ENCODE measurements at regions not wholly inside any gene's neighbourhood (a gene's known extent, or its start where the extent isn't known, plus 50 kb on each side); places are given as distances from the start of the nearest gene placed in this dataset.
"Not testable (repeated sequence)": the region's sequence is repeated elsewhere in the genome, so short reads cannot be mapped to it uniquely, and the experiment has no call there.

DNA sequence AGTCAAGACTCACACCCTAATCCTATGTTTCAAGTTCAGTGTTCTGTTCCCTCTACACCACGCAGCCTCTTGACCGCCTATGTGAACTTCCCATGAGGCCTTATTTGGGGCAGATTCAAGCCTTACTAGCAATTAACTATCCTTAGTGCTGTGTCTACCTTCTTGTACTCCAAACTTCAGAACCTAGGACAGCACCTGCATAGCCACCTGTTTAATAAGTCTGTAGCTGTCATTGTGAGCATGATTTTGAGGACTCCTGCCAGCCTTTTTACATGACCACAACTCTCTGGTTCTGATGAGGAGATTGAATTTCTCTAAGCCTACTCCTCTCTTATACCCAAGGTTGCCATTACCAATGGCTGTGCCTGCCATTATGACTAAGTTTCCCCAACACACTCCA, 50.8 kb upstream of the PCSK1 start:
- intact Hi-C loops (cut with micrococcal nuclease) = no loop called here

DNA sequence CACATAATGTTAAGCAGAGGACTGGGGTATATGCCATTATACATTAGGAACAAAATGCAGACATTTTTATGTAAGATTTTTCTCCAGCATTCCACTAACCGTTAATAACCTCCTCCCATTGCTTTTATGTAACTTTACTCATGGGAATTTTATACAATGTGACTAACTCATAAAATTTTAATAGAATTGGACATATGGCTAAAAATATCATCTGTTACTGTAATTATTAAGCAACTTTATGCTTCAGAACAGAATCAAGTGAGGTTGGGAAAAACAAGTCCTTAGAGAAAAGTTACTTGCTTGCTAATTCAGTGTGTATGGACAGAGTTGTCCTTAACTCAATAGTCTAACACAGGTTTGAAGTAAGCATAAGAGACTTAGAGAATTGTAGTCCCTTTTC, 54.8 kb upstream of the PCSK1 start:
- intact Hi-C loops (cut with micrococcal nuclease) = no loop called here

DNA sequence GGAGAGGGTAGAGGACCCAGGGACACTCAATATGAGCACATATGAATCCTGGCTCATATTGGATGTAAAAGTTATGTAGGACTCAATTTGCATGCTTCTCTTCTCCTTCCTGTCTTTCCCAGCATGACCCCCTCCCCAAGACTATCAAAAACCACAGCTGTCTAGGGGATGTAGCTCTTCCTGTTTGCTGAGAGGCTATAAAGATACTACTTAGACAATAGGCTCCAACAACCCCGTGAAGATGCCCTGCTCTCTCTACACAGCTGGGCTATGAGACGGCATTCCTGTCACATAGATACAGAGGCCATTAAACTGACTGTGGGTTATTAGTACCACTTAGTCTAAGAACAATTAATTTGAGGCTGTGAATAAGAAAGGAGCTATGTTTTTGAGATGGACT, 56.5 kb upstream of the PCSK1 start:
- intact Hi-C loops (cut with micrococcal nuclease) = no loop called here

DNA sequence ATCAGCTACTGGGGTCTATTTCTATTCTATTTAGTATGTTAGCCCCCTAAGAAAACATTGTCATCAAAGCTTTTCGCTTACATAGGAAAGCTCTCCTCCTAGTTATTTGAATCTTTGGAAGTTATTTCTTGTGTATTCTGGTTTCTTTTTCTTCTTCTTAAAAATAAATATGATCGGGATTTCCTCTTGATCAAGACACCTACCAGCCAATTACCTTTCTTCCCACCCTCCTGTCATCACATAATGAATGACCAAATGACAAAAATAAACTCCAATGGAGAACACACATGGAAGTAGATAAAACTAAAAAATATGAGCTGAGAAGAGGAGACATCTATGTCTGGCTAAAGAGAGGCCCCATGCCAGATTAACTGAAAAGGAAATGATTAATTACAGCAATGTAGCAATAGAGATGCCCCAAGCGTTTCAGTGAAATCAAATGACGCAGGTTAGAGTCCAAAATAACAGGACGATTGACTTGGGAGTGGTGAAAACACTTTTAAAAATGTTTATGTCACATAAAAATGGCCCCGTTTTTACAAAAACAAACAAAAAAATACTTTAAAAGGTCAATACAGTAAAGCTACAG, 59.5 kb upstream of the PCSK1 start:
- intact Hi-C loops (cut with micrococcal nuclease) = no loop called here

DNA sequence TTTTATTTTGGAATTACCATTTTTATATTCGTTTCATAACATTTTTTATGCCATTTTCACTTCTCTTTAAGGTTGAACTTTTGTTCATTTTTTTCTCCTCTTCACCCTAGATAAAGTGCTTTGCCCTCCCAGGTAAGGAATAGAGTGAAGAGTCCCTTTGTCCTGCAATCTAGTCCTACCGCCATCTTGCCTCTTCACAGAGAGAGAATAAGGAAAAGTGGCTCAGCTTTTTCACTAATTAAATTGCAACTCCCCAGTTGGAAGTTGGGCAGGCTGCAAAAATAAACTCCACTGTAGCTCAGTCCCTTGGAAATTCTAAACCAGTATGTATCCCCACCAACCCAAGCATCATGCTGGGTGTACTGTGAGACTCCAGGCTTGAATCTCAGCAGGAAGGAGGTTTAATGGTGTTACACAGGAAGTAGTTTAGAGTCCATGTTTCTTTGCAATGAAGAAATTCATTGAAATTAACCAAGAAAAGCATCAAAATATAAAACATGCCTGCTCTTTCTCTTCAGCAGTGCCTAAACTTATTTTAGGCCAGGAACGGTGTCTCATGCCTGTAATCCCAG, 60.3 kb upstream of the PCSK1 start:
- intact Hi-C loops (cut with micrococcal nuclease) = no loop called here

DNA sequence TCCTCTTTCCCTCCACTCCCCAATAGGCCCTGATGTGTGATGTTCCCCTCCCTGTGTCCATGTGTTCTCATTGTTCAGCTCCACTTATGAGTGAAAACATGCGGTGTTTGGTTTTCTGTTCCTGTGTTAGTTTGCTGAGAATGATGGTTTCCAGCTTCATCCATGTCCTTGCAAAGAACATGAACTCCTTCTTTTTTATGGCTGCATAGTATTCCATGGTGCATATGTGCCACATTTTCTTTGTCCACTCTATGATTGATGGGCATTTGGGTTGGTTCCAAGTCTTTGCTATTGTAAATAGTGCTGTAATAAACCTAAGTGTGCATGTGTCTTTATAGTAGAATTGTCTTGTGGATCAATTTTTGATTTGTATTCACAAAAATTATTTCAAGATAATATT, 62.4 kb upstream of the PCSK1 start:
- intact Hi-C loops (cut with micrococcal nuclease) = not testable (repeated sequence)

DNA sequence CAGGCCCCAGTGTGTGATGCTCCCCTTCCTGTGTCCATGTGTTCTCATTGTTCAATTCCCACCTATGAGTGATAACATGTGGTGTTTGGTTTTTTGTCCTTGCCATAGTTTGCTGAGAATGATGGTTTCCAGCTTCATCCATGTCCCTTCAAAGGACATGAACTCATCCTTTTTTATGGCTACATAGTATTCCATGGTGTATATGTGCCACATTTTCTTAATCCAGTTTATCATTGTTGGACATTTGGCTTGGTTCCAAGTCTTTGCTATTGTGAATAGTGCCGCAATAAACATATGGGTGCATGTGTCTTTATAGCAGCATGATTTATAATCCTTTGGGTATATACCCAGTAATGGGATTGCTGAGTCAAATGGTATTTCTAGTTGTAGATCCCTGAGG, 64.0 kb upstream of the PCSK1 start:
- intact Hi-C loops (cut with micrococcal nuclease) = not testable (repeated sequence)

DNA sequence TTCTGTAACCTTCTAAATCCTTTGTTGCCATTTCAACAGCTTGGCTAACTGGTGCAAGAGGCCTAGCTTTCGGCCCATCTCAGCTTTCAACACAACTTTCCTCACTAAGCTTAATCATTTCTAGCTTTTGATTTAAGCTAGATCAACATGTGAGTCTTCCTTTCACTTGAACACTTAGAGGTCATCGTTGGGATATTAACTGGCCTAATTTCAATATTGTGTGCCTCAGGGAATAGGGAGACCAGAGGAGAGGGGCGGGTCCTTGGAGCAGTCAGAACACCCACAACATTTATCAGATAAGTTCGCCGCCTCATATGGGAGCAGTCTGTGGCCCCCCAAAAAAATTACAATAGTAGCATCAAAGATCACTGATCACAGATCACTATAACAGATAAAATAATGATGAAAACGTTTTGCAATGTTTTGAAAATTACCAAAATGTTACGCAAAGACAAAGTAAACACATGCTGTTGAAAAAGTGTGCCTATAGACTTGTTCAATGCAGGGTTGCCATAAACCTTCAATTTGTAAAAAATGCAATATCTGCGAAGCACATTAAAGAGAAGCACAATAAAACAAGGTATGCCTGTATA, 66.8 kb upstream of the PCSK1 start:
- intact Hi-C loops (cut with micrococcal nuclease) = no loop called here

DNA sequence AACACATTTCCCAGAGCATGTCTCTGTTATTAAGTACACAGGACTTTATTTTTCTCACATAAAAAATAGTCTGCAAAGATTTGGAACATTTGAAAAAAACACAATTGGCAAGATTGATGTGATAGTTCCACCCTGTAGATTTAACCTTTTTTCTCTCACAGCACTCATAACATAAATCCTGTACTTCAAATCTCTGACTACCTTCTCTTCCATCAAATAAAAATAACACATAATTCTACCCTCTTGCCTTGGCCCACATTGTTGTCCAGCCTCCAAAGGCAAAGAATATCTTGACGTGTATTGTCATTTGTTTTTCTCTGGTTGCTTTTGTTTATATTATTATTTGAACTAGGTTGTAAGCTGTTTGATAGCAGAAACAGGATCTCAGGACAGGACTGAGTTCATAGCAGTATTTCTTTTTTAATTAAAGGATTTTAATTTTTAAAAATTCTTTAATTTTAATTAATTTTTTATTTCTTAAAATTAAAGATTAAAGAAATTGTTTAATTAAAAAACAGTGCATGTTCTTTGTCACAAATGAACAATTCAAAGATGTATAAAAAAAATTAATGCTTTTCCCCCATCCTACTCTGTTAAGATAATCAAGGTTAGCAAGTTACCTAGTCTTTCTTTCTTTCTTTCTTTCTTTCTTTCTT, 69.1 kb upstream of the PCSK1 start:
- intact Hi-C loops (cut with micrococcal nuclease) = no loop called here

DNA sequence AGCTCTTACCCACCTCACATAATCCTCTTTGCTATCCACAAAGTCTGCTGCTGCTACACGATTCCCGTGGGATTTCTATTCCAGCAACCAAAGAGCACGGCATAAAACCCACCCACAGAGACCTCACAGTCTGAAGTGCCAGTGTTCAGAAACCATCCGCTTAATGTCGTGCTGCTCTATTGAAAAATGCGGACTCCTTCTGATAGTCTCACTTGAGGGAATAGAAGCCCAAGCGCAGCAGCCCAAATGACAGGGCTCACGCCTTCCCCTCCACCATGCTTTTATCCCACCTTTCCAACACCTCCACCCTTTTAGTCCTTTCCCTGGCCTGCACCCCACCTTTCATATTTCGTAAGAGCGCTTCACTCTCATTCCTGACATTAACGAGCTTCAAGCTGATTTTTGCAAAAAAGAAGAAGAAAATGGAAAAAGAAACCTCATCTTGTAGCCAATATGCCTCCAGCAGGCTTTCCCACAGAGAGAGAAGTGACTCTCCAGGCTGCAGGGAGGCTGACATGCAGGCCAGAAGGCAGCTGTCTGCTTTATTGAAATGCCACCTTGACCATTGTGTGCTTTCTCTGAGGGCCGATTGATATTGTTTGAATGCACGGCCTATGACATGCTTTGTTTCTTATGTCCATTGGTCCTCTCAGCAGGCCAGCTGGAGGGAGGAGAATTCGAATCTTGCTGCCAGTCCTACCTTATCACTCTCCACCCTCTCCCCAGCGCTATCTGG, 70.6 kb upstream of the PCSK1 start:
- intact Hi-C loops (cut with micrococcal nuclease) = no loop called here

DNA sequence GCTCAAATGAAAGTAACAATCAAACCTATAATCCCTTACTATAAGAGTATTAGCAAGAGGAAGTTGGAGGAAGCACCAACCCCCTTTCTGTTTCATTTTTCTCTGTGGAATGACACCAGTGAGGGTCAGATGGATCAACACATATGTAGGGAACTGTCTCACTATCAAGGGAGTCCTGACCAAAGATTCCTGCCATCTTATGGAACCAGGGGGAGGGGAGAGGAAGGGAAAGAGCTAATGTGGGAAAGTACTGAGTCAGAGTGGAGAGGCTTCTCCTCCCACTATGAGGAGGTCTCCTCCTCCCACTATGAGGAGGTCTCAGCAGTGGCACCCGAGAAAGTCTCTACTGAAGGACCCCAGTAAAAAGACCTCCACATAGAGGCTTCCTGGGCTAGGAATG, 73.3 kb upstream of the PCSK1 start:
- intact Hi-C loops (cut with micrococcal nuclease) = no loop called here

DNA sequence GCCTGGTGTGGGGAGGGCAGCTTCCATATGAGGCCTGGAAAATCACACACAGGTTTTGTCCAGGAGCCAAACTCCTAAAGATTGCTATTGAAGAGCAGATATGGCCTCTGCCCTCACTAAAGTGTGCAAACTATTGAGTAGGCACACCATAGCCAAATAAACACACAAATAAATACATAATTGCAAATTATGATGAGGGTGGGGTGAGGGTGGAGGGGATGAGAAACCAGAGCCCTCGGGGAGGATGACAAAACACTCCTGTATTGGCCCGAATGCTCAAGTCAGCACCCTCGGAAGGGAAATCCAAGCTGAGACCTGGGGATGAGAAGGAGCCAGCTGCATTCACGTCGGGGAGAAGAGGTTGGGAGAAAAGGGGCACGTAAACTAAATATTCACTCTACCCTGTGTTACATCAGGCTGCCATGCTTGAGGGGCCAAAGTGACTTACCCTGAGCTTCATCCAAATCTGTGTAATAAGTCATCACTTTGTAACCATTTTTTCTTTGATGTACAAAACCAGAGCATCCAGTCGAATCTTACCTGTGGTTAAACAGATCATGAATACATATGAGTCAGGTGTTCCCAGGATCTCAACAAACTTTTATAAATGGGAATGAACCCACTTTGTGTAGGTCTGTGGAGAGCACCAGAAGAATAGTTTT, 73.9 kb upstream of the PCSK1 start:
- intact Hi-C loops (cut with micrococcal nuclease) = no loop called here

DNA sequence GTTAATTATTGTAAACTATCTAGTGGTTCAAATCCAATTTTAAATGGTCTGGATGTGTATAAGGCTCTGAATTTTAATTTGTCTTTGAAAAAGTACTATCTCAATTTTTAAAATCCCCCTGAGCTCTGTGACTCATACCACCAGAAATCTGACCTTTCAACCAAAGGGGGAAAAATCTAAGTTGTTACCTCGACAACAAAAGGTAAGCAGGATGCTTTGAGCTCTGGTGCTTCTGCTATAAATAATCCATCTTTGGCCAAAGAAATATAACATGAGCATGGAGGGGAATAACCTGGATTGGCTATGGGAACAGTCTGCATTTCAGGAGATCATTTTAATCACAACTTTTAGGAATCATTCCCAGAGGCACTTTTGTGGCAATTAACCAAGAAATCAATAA, 76.3 kb upstream of the PCSK1 start:
- intact Hi-C loops (cut with micrococcal nuclease) = no loop called here

DNA sequence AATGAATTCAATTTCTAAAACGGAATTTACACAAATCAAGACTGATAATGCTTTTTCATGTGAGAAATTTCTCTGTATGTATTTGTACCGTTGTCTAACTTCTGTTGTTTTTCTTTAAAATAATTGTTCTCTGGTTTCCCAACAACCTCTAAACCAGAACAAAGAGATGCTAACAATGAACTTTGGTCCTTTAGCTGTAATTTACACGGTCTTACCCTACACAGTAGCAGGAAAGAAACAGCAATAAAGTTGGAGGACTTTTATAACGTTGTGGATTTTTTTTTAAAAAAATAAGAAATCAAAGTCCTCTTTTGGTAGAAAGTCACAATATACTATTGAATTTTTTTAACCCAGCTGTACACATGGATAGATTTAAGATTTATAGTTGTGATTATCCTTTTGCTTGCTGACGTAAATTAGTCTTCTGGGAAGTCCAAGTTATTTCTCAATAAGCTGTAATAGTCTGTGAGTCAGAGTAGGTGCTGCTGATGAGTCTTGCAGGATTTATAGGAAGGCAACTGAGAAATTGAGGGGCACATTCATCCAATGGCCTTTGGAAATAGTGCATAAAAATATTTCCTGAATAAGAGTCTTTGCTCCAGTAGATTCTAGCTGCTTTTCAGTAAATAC, 76.8 kb upstream of the PCSK1 start:
- intact Hi-C loops (cut with micrococcal nuclease) = no loop called here

DNA sequence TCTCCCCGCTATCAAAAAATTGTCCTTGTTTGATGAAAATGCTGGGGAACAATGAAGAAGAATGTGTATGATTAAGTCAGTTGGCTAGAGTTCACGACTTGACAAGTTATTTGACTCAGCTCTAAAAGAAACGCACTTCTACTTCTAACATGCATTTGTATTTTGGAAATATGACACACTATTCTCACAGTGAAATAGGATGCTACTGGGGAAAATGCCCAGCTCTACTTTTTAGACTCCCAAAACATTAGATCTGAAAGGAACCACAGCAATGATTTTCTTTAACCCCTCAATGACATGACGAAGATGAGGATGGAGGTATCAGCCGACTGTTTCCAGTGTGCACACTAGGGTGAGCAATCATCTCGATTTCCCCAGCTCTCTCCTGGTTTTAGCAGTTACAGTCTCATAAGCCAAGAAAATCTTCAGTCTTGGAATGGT, 83.6 kb upstream of the PCSK1 start:
- intact Hi-C loops (cut with micrococcal nuclease) = no loop called here

DNA sequence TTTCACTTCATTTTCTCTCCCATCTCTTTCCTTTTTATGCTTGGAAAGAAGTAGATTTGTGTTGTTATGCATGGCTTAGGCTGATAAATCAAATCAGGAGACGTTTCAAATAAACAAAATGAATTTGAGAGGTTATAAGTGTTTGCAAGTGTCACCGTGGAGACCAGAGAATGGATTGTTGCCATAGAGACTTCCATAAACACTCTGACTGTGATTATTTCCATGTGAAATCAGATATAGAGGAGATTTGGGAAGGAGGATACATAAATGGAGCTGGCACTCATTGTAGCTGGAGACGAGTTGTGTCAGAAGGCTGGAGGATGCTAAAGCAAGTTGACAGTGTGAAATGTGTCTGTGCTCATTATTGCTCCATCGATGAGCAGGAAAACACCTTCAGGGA, 84.2 kb upstream of the PCSK1 start:
- intact Hi-C loops (cut with micrococcal nuclease) = no loop called here

DNA sequence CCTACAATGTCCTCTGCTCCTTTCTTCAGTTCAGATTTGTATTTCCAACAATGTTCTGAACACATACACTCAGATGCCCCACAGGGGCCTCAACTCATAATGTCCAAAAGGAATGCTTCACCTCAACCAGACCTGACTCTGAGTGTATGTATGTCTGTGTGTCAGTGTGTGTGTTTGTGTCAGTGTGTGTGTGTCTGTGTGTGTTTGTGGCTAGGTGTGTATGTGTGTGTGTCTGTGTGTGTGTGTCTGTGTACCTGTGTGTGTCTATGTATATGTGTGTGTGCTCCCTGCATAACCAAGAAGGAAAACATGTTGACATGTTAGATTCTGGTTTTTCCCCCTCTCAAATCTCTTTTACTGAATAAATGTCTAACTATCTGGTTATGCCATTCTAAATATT, 87.3 kb upstream of the PCSK1 start:
- intact Hi-C loops (cut with micrococcal nuclease) = no loop called here

DNA sequence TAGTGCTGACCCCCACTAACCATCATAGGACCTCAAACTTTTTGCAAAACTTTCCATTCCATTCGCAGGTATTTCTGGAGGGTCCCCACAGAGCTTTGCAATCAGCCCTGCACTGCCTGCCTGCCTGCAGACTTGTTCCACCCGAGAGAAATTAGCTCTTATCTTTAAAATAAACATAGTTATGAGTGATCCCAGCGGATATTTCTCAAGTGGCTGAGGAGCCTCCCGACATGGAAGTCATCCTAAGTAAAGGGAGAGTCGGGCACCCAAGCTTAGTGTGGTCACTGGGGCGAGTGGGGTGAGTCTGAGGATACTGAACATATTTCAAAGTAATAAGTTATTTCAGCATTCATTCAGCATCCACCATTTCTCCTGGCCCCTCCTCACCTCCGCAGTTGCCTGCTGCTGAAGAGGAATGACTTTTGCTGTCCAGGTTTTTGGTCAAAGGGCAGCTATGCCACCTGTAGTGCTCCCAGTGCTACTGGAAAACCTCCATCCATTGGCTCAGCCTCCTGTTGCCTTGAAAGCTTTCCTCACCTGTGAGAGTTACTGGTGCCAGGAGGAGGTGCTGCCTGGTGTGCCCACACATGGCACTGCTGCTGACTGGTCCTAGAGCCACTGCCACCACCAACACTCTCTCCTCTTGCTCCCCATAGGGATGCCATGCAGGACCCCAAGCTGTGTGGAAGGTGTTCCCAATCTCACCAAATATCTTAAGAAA, 89.7 kb upstream of the PCSK1 start:
- intact Hi-C loops (cut with micrococcal nuclease) = no loop called here

DNA sequence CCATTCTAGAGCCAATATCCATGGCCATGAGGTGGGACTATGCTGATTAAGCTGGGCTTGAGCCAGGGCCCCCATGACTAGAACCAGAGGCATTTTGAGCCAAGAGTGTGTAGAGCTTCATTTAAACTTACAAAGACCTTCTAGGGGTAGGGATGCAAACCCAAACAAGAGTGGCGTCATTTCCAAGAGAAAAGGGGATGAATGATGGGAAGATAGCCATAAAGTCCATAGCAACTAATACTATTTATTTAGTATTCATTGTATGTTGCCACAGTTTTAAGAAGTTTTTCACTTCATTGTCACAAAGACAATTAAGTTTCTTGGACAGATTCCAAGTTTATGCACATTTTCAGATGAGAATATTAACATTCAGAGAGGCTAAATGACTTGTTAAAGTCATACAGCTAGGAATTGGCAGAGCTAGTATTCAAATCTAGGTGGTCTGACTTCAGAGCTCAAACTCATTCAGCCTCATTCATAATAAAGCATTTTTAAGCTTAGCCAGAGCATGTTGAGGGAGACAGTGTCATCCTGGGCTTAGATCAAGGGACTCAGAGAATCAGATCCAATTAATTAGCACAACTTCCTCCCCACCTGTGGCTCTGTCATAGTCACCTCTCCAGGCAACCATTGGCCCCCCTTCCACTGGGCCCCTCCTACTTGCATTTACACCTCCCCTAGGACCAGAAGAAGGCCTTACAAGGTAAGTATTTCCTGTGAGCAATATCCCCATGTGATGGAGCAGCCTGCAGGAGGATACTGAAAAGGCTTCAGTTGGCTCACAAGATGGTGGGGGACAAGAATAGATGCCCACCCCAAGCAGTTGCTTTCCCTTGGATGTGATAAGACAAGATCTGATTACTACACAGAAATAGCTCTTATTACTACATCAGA, 95.0 kb upstream of the PCSK1 start:
- intact Hi-C loops (cut with micrococcal nuclease) = no loop called here
